GM23338 (cell line): ENCODE measurements at regions not wholly inside any gene's neighbourhood (a gene's known extent, or its start where the extent isn't known, plus 50 kb on each side); places are given as distances from the start of the nearest gene placed in this dataset.

Experiments
- ATAC-seq: fragments of 200-7000 bp; cut with Tn5 transposase; 3 replicates; pipeline ENCODE4 v1.9.1; 2020
- DNase-seq: peaks from one replicate; pipeline ENCODE4 v3.0.0-alpha.2; 2015; ENCODE audit warnings: low spot score
- H2AFZ ChIP-seq: fragments of 200-600 bp; sonication (generic); 2 replicates; pipeline ENCODE4 v1.8.0; 2016; ENCODE audit warnings: antibody characterized with exemption, mild to moderate bottlenecking, moderate library complexity
- H3F3A ChIP-seq: fragments of 200-600 bp; sonication (generic); replicated peaks from 2 replicates; pipeline ENCODE4 v1.8.0; 2017; ENCODE audit warnings: antibody characterized with exemption, mixed run types, low read depth
- H3K27ac ChIP-seq: fragments of 200-600 bp; sonication (generic); 2 replicates; pipeline ENCODE4 v1.6.1; 2016; ENCODE audit warnings: low read depth
- H3K27me3 ChIP-seq: fragments of 200-600 bp; sonication (generic); 2 replicates; pipeline ENCODE4 v1.8.0; 2016; ENCODE audit warnings: mild to moderate bottlenecking, mixed run types, moderate library complexity; ENCODE audit not compliant: insufficient read depth
- H3K36me3 ChIP-seq: fragments of 200-600 bp; sonication (generic); 2 replicates; pipeline ENCODE4 v1.8.0; 2016; ENCODE audit warnings: mild to moderate bottlenecking; ENCODE audit not compliant: insufficient read depth
- H3K4me1 ChIP-seq: fragments of 200-600 bp; sonication (generic); 2 replicates; pipeline ENCODE4 v1.8.0; 2016; ENCODE audit warnings: mild to moderate bottlenecking, moderate library complexity; ENCODE audit not compliant: insufficient read depth
- H3K4me2 ChIP-seq: fragments of 200-600 bp; sonication (generic); 2 replicates; pipeline ENCODE4 v1.7.1; 2017; ENCODE audit warnings: mixed run types
- H3K4me3 ChIP-seq: fragments of 200-600 bp; sonication (generic); 2 replicates; pipeline ENCODE4 v1.6.1; 2016; ENCODE audit warnings: mixed run types
- H3K79me2 ChIP-seq: fragments of 200-600 bp; sonication (generic); replicated peaks from 2 replicates; pipeline ENCODE4 v1.8.0; 2017; ENCODE audit warnings: mild to moderate bottlenecking; ENCODE audit not compliant: insufficient read depth
- H3K9me2 ChIP-seq: fragments of 200-600 bp; sonication (generic); 2 replicates; pipeline ENCODE4 v1.8.0; 2017; ENCODE audit not compliant: insufficient read depth
- H4K20me1 ChIP-seq: fragments of 200-600 bp; sonication (generic); replicated peaks from 2 replicates; pipeline ENCODE4 v1.8.0; 2017; ENCODE audit warnings: mild to moderate bottlenecking; ENCODE audit not compliant: insufficient read depth
- H3K27ac Mint-ChIP-seq: 2 replicates; pipeline ENCODE4 v1.8.0; 2020; ENCODE audit warnings: inconsistent platforms, mild to moderate bottlenecking, moderate library complexity, mixed read lengths
- H3K27me3 Mint-ChIP-seq: 3 replicates; pipeline ENCODE4 v1.8.0; 2022; ENCODE audit warnings: low read depth, mild to moderate bottlenecking, moderate library complexity, mixed read lengths, inconsistent platforms; ENCODE audit not compliant: insufficient read depth, poor library complexity
- H3K36me3 Mint-ChIP-seq: 3 replicates; pipeline ENCODE4 v1.8.0; 2021; ENCODE audit warnings: low read depth, mild to moderate bottlenecking, inconsistent platforms, moderate library complexity, mixed read lengths
- H3K4me1 Mint-ChIP-seq: 3 replicates; pipeline ENCODE4 v1.8.0; 2020; ENCODE audit warnings: mild to moderate bottlenecking, inconsistent platforms, mixed read lengths
- H3K4me3 Mint-ChIP-seq: 3 replicates; pipeline ENCODE4 v1.8.0; 2021; ENCODE audit warnings: moderate library complexity, mild to moderate bottlenecking, inconsistent platforms, mixed read lengths
- H3K9me3 Mint-ChIP-seq: 3 replicates; pipeline ENCODE4 v1.8.0; 2020; ENCODE audit warnings: moderate library complexity, mild to moderate bottlenecking, inconsistent platforms, mixed read lengths
- EZH2 ChIP-seq: fragments of 200-600 bp; sonication (generic); IDR thresholded peaks from one replicate; pipeline ENCODE4 v1.8.0; 2017; ENCODE audit warnings: antibody characterized with exemption, mild to moderate bottlenecking, low read depth; ENCODE audit not compliant: unreplicated experiment
- EZH2phosphoT487 ChIP-seq: fragments of 200-600 bp; sonication (generic); IDR thresholded peaks from one replicate; pipeline ENCODE4 v1.8.1; 2018; ENCODE audit warnings: antibody characterized with exemption; ENCODE audit not compliant: unreplicated experiment
- JUNB ChIP-seq: IDR thresholded peaks from one replicate; pipeline ENCODE4 v1.6.1; 2016; ENCODE audit warnings: antibody characterized with exemption; ENCODE audit not compliant: unreplicated experiment
- NANOG ChIP-seq: IDR thresholded peaks from 2 replicates; pipeline ENCODE4 v1.6.1; 2016; ENCODE audit warnings: antibody characterized with exemption, borderline replicate concordance
- ZNF114 ChIP-seq: fragments of 250-450 bp; sonication (Bioruptor Pico); IDR thresholded peaks from 2 replicates; pipeline ENCODE4 v1.5.0; 2020; ENCODE audit warnings: mild to moderate bottlenecking, moderate library complexity
- ZNF331 ChIP-seq: fragments of 250-450 bp; sonication (Bioruptor Pico); IDR thresholded peaks from 2 replicates; pipeline ENCODE4 v1.5.0; 2020; ENCODE audit warnings: low read depth, mild to moderate bottlenecking, moderate library complexity
- ZNF462 ChIP-seq: fragments of 250-450 bp; sonication (Bioruptor Pico); IDR thresholded peaks from 2 replicates; pipeline ENCODE4 v1.5.0; 2020; ENCODE audit warnings: mild to moderate bottlenecking, moderate library complexity

GRCh38 chr12:24404086-24404815 lies 454.8 kb upstream of the SOX5 start (continued):
- no peak for TF ChIP-seq ZNF462 (CRISPR knock-in tag)
- TF ChIP-seq EZH2 = no peak
- no peak for TF ChIP-seq NANOG
- no peak for TF ChIP-seq JUNB
- TF ChIP-seq EZH2phosphoT487 = no peak

- Mint-ChIP-seq H3K4me3 (no peak overlapping the region), H3K4me1 (peaks cover 34% of the 10 kb centered on the region), H3K27me3 (peaks cover under 1% of the 10 kb centered on the region), H3K27ac (peak overlapping the region; percentile 63; the same call in 1 of the 2 replicates), H3K36me3 (no peaks in the 10 kb centered on the region), H3K9me3 (no peaks in the 10 kb centered on the region)
- Histone ChIP-seq H4K20me1 (no peaks in the 10 kb centered on the region), H3K4me3 (no peak overlapping the region), H3K4me2 (no peak overlapping the region), H2AFZ (no peak overlapping the region), H3K9me2 (no peaks in the 10 kb centered on the region), H3F3A (no peaks in the 10 kb centered on the region), H3K79me2 (no peaks in the 10 kb centered on the region), H3K27ac (no peak overlapping the region), H3K4me1 (peaks cover 14% of the 10 kb centered on the region), H3K36me3 (no peaks in the 10 kb centered on the region), H3K27me3 (no peaks in the 10 kb centered on the region)
- no peak for DNase-seq
- ATAC-seq = no peak
- TF ChIP-seq EZH2phosphoT487 (no peak), ZNF462 (CRISPR knock-in tag) (no peak), ZNF331 (no peak), ZNF114 (CRISPR knock-in tag) (no peak)
These were observed 451.1 kb upstream of the SOX5 start for GRCh38 chr12:24400533-24400932.
